GM12878 (cell line): ENCODE measurements at regions not wholly inside any gene's neighbourhood (a gene's known extent, or its start where the extent isn't known, plus 50 kb on each side); places are given as distances from the start of the nearest gene placed in this dataset.

Experiments
- ATAC-seq: fragments of 200-7000 bp; cut with Tn5 transposase; 3 replicates; pipeline ENCODE4 v1.9.1; 2020; ENCODE audit warnings: mild to moderate bottlenecking, moderate library complexity
- BruUV-seq: library from RNA; stranded (reverse); fragments of 400-500 nt; replicated peaks from 2 replicates; lab custom pipeline; 2021; lab: Mats Ljungman, UMichigan
- CTCF ChIA-PET: fragments of 300-600 bp; sonication (Branson Sonifier 250); formaldehyde crosslinking; extraction: SDS; loops from one replicate; lab custom pipeline; 2021; ENCODE audit warnings: inconsistent platforms; lab: Yijun Ruan, JAX
- POLR2A ChIA-PET: fragments of 350-600 bp; formaldehyde crosslinking; extraction: SDS; loops from one replicate; lab custom pipeline; 2021; ENCODE audit warnings: inconsistent platforms; lab: Charles Lee
- RAD21 ChIA-PET: fragments of 300-600 bp; sonication (Branson Sonifier 250); formaldehyde crosslinking; loops from one replicate; lab custom pipeline; 2023; ENCODE audit warnings: antibody characterized with exemption; ENCODE audit not compliant: unreplicated experiment; lab: Charles Lee
- SMC1A ChIA-PET: fragments of 300-600 bp; sonication (Branson Sonifier 250); formaldehyde crosslinking; loops from one replicate; lab custom pipeline; 2023; ENCODE audit not compliant: unreplicated experiment, uncharacterized antibody; lab: Charles Lee
- DNase-seq: peaks from one replicate; pipeline ENCODE4 v3.0.0-alpha.2; 2011; ENCODE audit warnings: low read depth, low spot score
- FAIRE-seq: peaks from 3 replicates; lab custom pipeline; 2011; peaks lifted over from hg19 to GRCh38; lab: Jason Lieb, UNC
- H2AFZ ChIP-seq: 2 replicates; pipeline ENCODE4 v1.6.0; 2011; ENCODE audit warnings: low read depth, low read length, control low read depth; ENCODE audit not compliant: control insufficient read depth
- H3K27ac ChIP-seq: 2 replicates; pipeline ENCODE4 v1.5.1; 2011; ENCODE audit warnings: control low read depth; ENCODE audit not compliant: control insufficient read depth, insufficient read depth
- H3K27me3 ChIP-seq, 2 experiments: replicated peaks in 1 of 2; 2 replicates each; pipeline versions ENCODE4 v1.6.0 to v1.6.1; 2011; ENCODE audit warnings: low read length in 1 of 2; ENCODE audit not compliant: control insufficient read depth in 2 of 2, insufficient read depth in 2 of 2
- H3K36me3 ChIP-seq, 2 experiments: 2 replicates each; pipeline ENCODE4 v1.5.1; 2011; ENCODE audit warnings: low read length in 1 of 2; ENCODE audit not compliant: control insufficient read depth in 2 of 2, insufficient read depth in 2 of 2
- H3K4me1 ChIP-seq: 2 replicates; pipeline ENCODE4 v1.6.1; 2011; ENCODE audit warnings: mild to moderate bottlenecking, low read length, moderate library complexity, mixed read lengths; ENCODE audit not compliant: control insufficient read depth, insufficient read depth
- H3K4me2 ChIP-seq: 2 replicates; pipeline ENCODE4 v1.6.0; 2011; ENCODE audit warnings: control low read depth; ENCODE audit not compliant: control insufficient read depth, insufficient read depth
- H3K4me3 ChIP-seq: fragments of 200-600 bp; sonication (generic); 2 replicates; pipeline ENCODE4 v1.5.1; 2016
- H3K79me2 ChIP-seq: 2 replicates; pipeline ENCODE4 v1.6.0; 2011; ENCODE audit warnings: low read length; ENCODE audit not compliant: control insufficient read depth, insufficient read depth
- H3K9ac ChIP-seq: 2 replicates; pipeline ENCODE4 v1.8.0; 2011; ENCODE audit warnings: low read length, control low read depth, mixed read lengths; ENCODE audit not compliant: control insufficient read depth, insufficient read depth
- H3K9me3 ChIP-seq: replicated peaks from 3 replicates; pipeline ENCODE4 v1.5.1; 2011; ENCODE audit warnings: mild to moderate bottlenecking, low read length; ENCODE audit not compliant: control insufficient read depth, insufficient read depth
- H4K20me1 ChIP-seq: 2 replicates; pipeline ENCODE4 v1.6.0; 2011; ENCODE audit not compliant: control insufficient read depth, insufficient read depth
- ASH2L ChIP-seq: fragments of 300-600, 200-600 bp; sonication (generic); IDR thresholded peaks from 2 replicates; pipeline ENCODE4 v1.6.1; 2017; ENCODE audit warnings: low read depth, mild to moderate bottlenecking, borderline replicate concordance
- BCL11A ChIP-seq: IDR thresholded peaks from 2 replicates; pipeline ENCODE4 v1.6.1; 2011; ENCODE audit warnings: low read depth, low read length
- FOXM1 ChIP-seq: IDR thresholded peaks from 2 replicates; pipeline ENCODE4 v1.6.1; 2012; ENCODE audit warnings: low read depth, mild to moderate bottlenecking, inconsistent platforms, low read length, moderate library complexity
- HCFC1 ChIP-seq: fragments of 150-350 bp; IDR thresholded peaks from 2 replicates; pipeline ENCODE4 v1.6.1; 2014; ENCODE audit warnings: low read length
- NBN ChIP-seq: fragments of 450-650 bp; IDR thresholded peaks from 2 replicates; pipeline ENCODE4 v1.6.1; 2016
- NRF1 ChIP-seq: conservative IDR thresholded peaks from 2 replicates; pipeline ENCODE4 v1.6.1; 2011; ENCODE audit warnings: mild to moderate bottlenecking, low read depth, low read length, improper control_type of control experiment
- PAX5 ChIP-seq: IDR thresholded peaks from 2 replicates; pipeline ENCODE4 v1.6.1; 2011; ENCODE audit warnings: low read depth, low read length, borderline replicate concordance
- SIN3A ChIP-seq: IDR thresholded peaks from 2 replicates; pipeline ENCODE4 v1.6.1; 2012; ENCODE audit warnings: low read depth, low read length, improper control_type of control experiment
- TCF3 ChIP-seq: IDR thresholded peaks from 2 replicates; pipeline ENCODE4 v1.6.1; 2012; ENCODE audit warnings: low read depth, mild to moderate bottlenecking, low read length, borderline replicate concordance; ENCODE audit not compliant: insufficient read depth
- WGBS: methylation state at CpG from one replicate; pipeline ENCODE4 v1.1.6; 2016; ENCODE audit warnings: low lambda C conversion rate; ENCODE audit not compliant: insufficient replicate concordance, insufficient coverage; ENCODE audit errors: missing lambda C conversion rate; 5-methylcytosine and 5-hydroxymethylcytosine counted together
- in situ Hi-C: fragments of 300-500 bp; cut with MboI; formaldehyde crosslinking; loops from 9 replicates; pipeline ENCODE4 v1.14.3; 2018; ENCODE audit warnings: mixed read lengths
- intact Hi-C: fragments of 100-400 bp; cut with micrococcal nuclease; formaldehyde crosslinking; loops from one replicate; pipeline ENCODE4 v1.14.2; 2022; ENCODE audit not compliant: unreplicated experiment
- TF ChIP-seq, protein P1 (sequence below): fragments of 450-650 bp; IDR thresholded peaks from 2 replicates; pipeline ENCODE4 v1.6.1; 2017; ENCODE audit warnings: mild to moderate bottlenecking

DNA sequence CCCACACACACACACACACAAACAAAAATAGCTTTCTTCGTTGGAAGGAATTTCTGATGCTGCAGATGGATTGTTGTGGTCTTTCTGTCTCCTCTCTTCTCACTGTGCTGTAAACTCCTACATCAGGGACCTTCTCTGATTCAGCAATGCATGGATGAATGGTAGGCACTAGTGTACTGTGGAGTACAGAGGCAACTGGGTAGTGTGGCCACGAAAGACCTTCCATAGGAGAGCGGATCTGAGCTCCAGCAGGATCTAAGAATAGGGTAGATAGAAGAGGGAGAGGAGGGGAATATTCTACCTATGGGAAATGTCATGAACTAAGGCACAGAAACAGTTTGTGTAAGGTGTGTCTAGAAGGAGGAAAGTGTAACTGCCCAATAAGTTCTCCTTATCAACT lies 266.8 kb downstream of the MYCN start (continued):
- TF ChIP-seq NBN (no peak), HCFC1 (no peak)
- TF ChIP-seq, protein P1, sequence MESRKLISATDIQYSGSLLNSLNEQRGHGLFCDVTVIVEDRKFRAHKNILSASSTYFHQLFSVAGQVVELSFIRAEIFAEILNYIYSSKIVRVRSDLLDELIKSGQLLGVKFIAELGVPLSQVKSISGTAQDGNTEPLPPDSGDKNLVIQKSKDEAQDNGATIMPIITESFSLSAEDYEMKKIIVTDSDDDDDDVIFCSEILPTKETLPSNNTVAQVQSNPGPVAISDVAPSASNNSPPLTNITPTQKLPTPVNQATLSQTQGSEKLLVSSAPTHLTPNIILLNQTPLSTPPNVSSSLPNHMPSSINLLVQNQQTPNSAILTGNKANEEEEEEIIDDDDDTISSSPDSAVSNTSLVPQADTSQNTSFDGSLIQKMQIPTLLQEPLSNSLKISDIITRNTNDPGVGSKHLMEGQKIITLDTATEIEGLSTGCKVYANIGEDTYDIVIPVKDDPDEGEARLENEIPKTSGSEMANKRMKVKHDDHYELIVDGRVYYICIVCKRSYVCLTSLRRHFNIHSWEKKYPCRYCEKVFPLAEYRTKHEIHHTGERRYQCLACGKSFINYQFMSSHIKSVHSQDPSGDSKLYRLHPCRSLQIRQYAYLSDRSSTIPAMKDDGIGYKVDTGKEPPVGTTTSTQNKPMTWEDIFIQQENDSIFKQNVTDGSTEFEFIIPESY = no peak

GRCh38 chr2:16206191-16206944 lies 266.0 kb downstream of the MYCN start:
- ChIA-PET RAD21 (no interaction called here), POLR2A (no interaction called here), CTCF (no interaction called here), SMC1A (no interaction called here)
- Histone ChIP-seq H3K4me2 (no peak overlapping the region), H3K27ac (no peak overlapping the region), H3K36me3 (no peaks in the 10 kb centered on the region), H2AFZ (no peak overlapping the region), H3K9me3 (no peaks in the 10 kb centered on the region), H3K4me3 (no peak overlapping the region), H3K27me3 (no peaks in the 10 kb centered on the region), H4K20me1 (no peaks in the 10 kb centered on the region), H3K79me2 (no peaks in the 10 kb centered on the region), H3K4me1 (no peaks in the 10 kb centered on the region), H3K9ac (no peak overlapping the region)
- WGBS = 21% methylated on average over 4 of the region's 4 CpGs
- ATAC-seq = no peak
- TF ChIP-seq NRF1 (no peak), BCL11A (no peak), ASH2L (no peak), TCF3 (no peak), PAX5 (no peak), SIN3A (no peak), FOXM1 (no peak)
- intact Hi-C loops (no loop called here), in situ Hi-C loops (no loop called here)
- FAIRE-seq = no peak
- DNase-seq = no peak
- no TSS peak for BruUV-seq
